ENCODE measurements at regions not wholly inside any gene's neighbourhood (a gene's known extent, or its start where the extent isn't known, plus 50 kb on each side); places are given as distances from the start of the nearest gene placed in this dataset.
"Not testable (repeated sequence)": the region's sequence is repeated elsewhere in the genome, so short reads cannot be mapped to it uniquely, and the experiment has no call there.

DNA sequence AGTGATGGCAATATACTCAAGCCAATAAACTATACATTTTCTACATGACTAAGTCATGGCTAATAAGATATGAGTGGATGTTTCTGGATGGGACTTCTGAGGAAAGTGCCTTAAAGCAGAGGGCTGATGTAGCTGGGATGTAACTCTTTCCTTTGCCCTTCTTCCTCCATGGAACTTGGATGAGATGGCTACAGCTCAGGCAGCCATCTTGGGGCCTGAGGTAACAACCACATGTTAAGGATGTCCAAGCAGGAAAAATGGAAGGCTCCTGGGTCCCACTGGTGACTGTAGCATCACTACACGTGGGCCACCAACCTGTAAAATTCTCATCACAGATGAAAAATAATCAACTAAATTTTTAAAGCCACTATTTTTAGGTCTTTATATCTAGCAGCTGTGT, 54.4 kb upstream of the GRIP1 start:
- no peak for DNase-seq

- DNase-seq, result no peak
Measured at GRCh38 chr12:66733839-66734238, 55.0 kb upstream of the GRIP1 start.

- no peak for DNase-seq
Measured at GRCh38 chr12:66735275-66735674, 56.4 kb upstream of the GRIP1 start.

- no peak for DNase-seq
Measured at GRCh38 chr12:66736931-66737330, 58.1 kb upstream of the GRIP1 start.

GRCh38 chr12:66739266-66739665, 60.4 kb upstream of the GRIP1 start:
- DNase-seq, result no peak

DNA sequence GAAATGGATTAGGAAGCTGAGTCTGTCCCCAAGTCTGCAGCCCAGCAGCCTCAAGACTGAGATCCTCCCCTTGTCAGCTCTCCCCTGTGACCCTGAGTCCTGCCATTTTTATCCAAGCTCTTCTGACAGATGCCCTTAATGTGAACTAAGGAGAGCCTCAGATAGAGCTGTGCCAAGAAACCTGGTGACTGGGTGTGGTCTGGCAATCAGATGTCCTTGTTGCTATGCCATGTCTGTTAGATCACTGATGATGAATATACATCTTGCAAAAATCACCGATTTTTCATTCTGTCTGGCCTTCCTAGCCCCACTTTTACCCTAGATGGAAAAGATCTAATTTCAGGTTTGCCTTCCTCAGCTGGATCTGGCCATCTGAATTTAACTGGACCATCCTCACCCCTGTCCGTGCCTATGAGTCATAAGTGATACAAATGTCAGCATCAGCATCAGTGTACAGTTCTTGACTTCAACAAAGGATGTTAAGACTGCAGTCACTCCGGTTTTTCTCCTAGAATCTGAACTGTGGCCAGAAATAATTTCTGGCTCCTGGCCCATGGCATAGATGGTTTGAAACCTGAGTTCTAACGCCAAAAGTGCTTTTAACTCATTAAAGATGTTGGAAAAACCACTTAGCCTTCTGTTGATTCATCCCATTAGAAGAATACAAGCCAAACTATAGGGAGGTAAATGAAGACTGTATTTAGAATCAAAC, 61.2 kb upstream of the GRIP1 start:
- no peak for DNase-seq

DNA sequence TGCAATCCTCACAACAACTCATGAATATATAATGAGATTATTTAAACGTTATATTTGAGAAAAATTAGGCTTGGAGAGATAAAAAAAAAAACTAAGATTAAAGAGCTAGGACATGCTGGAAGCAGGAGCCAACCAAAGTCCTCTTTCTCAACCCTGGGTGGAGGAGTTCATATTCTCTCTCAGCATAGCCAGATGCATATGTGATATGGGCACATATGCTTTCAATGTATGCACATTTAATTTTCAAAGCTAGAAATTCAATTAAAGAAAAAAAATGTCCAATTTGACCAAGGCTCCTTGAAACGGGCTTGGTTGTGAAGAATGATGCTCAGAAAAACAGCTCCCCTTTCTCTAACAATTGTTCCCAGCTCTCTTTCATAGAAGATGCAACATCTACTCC, 61.9 kb upstream of the GRIP1 start:
- DNase-seq, result no peak

GRCh38 chr12:66741919-66742318, 63.0 kb upstream of the GRIP1 start:
- no peak for DNase-seq

DNA sequence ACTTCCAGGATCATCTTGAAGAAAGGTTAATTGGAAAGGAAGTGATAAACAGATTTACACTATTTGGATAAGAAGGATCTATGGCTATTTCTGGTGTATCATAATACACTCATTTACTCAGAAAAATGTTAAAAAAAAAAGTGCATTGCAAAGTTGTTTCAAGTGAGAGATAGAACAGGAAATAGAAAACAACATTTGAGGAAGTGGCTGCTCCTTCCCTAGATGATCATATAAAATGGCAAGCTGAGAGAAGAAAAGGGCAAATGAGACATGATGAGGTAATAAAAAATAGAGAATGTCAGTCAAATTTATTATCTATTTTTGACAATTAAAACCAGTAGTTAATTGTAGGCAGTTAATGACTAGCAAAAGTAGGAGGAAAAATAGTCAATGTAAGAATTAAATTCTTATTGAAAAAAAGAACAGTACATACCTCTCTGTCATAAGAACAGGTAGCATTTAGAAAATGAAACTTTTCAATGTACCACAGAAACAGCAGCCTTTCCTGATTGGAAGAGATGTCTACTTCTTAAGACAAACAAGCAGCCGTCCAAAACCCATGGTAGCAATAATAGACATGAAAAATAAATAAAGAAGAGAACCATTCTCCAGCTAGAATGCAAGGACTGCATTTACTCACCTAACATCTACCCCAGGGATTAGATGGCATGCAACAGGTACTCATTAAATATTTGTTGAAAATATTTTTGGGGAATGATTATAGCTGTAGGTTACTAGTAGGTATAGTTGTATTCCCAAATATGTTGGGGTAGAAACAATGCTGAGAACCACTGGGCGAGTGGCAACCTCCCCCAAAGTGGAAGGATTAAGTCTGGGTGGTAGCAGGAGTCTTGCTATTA, 63.9 kb upstream of the GRIP1 start:
- no peak for DNase-seq

GRCh38 chr12:66744461-66744860, 65.6 kb upstream of the GRIP1 start:
- DNase-seq, result no peak

GRCh38 chr12:66744956-66745383, 66.1 kb upstream of the GRIP1 start:
- no peak for DNase-seq

- DNase-seq, result no peak
Measured at GRCh38 chr12:66746489-66747201, 67.8 kb upstream of the GRIP1 start.

- DNase-seq, result no peak
Measured at GRCh38 chr12:66751432-66752113, 72.7 kb upstream of the GRIP1 start.

DNA sequence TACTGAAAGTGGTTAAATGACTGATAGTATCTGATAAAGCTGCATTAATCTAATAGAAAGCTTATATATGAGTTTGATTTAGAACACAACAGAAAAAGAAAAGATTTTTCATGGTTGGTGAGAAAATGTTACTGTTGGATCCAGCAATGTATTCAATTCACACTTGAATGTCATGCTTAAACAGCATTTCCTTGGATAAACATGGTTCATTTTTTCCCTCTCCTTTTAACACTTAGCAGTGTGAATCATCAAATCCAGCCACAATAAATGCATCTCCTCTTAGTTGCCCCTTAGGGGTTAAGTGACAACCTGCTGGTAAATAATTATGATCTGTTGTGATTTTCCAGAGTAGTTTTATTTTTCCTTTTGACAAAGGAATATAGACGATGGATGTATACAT, 74.9 kb upstream of the GRIP1 start:
- DNase-seq, result no peak

- no peak for DNase-seq
Measured at GRCh38 chr12:66755727-66756395, 77.0 kb upstream of the GRIP1 start.

- no peak for DNase-seq
Measured at GRCh38 chr12:66756631-66757030, 77.8 kb upstream of the GRIP1 start.

DNA sequence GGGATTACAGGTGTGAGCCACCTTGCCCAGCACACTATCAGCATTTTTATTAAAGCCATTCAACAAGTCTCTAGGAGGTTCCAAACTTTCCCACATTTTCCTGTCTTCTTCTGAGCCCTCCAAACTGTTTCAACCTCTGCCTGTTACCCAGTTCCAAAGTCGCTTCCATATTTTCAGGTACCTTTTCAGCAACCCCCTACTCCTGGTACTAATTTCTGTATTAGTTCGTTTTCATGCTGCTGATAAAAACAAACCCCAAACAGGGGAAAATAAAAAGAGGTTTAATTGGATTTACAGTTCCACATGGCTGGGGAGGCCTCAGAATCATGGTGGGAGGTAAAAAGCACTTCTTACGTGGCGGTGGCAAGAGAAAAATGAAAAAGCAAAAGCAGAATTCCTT, 81.2 kb upstream of the GRIP1 start:
- not testable (repeated sequence) for DNase-seq

GRCh38 chr12:66763467-66763866, 84.6 kb upstream of the GRIP1 start:
- DNase-seq, result no peak

GRCh38 chr12:66765204-66765603, 86.3 kb upstream of the GRIP1 start:
- no peak for DNase-seq

DNA sequence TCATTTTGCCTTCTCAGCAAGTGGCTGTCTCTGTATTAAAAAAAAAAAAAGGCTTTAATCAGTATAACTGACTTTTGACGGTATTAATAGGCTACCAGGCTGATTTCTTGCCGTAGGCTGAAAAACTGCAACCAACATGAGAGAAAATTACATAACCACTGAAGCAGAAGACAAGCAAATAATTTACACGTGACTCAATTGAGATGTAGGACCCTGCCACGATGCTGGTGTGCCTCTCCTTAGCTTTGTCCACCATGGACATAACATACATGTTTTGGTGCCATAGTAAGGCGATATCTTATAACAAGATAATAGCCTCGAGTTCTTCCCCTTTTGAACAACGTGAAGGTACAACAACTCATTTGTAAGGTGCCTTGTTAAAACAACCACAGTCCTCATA, 88.7 kb upstream of the GRIP1 start:
- no peak for DNase-seq

- no peak for DNase-seq
Measured at GRCh38 chr12:66768293-66768692, 89.4 kb upstream of the GRIP1 start.

Measured in anterior cingulate cortex (tissue), 58 donors.